IMR-90 (cell line): ENCODE measurements at regions not wholly inside any gene's neighbourhood (a gene's known extent, or its start where the extent isn't known, plus 50 kb on each side); places are given as distances from the start of the nearest gene placed in this dataset.

Experiments
- ATAC-seq: fragments of 200-7000 bp; cut with Tn5 transposase; 2 replicates; pipeline ENCODE4 v1.9.1; 2020; ENCODE audit warnings: low read depth, mild to moderate bottlenecking, moderate library complexity
- BruUV-seq: library from RNA; stranded (reverse); fragments of 400-500 nt; replicated peaks from 2 replicates; lab custom pipeline; 2021; lab: Mats Ljungman, UMichigan
- CTCF ChIA-PET: fragments of 300-600 bp; formaldehyde crosslinking; extraction: SDS; loops from one replicate; lab custom pipeline; 2021; ENCODE audit warnings: antibody characterized with exemption; lab: Yijun Ruan, JAX
- POLR2A ChIA-PET: fragments of 300-600 bp; sonication (Branson Sonifier 250); formaldehyde crosslinking; loops from one replicate; lab custom pipeline; 2022; ENCODE audit warnings: antibody characterized with exemption; ENCODE audit not compliant: unreplicated experiment; lab: Charles Lee
- DNase-seq: peaks from one replicate; pipeline ENCODE4 v3.0.0; 2013
- H2AFZ ChIP-seq: replicated peaks from 2 replicates; pipeline ENCODE3; 2013; ENCODE audit warnings: low read length, mild to moderate bottlenecking; ENCODE audit not compliant: poor library complexity
- H2AK5ac ChIP-seq: 2 replicates; pipeline ENCODE4 v1.6.1; 2013; ENCODE audit warnings: low read depth, low read length, inconsistent platforms
- H2AK9ac ChIP-seq: replicated peaks from 2 replicates; pipeline ENCODE3; 2013; ENCODE audit warnings: mild to moderate bottlenecking, low read depth, low read length, moderate library complexity; ENCODE audit not compliant: poor library complexity
- H2BK120ac ChIP-seq: 2 replicates; pipeline ENCODE4 v1.6.1; 2013; ENCODE audit warnings: low read depth, low read length, inconsistent platforms
- H2BK15ac ChIP-seq: 3 replicates; pipeline ENCODE4 v1.6.1; 2013; ENCODE audit warnings: low read depth, low read length, inconsistent platforms
- H2BK20ac ChIP-seq: 2 replicates; pipeline ENCODE4 v1.6.1; 2013; ENCODE audit warnings: low read depth, mild to moderate bottlenecking, inconsistent platforms, low read length, moderate library complexity
- H2BK5ac ChIP-seq: 2 replicates; pipeline ENCODE4 v1.6.1; 2013; ENCODE audit warnings: mild to moderate bottlenecking, low read depth, low read length, inconsistent platforms; ENCODE audit not compliant: poor library complexity, severe bottlenecking
- H3K14ac ChIP-seq: replicated peaks from 2 replicates; pipeline ENCODE4 v1.6.1; 2013; ENCODE audit warnings: low read depth, low read length, inconsistent platforms
- H3K18ac ChIP-seq: 2 replicates; pipeline ENCODE4 v1.6.1; 2013; ENCODE audit warnings: low read depth, low read length, control low read depth
- H3K23ac ChIP-seq: 2 replicates; pipeline ENCODE4 v1.6.1; 2013; ENCODE audit warnings: low read depth, low read length, inconsistent platforms
- H3K27ac ChIP-seq: 2 replicates; pipeline ENCODE4 v1.5.1; 2013; ENCODE audit warnings: mild to moderate bottlenecking, control low read depth, low read length; ENCODE audit not compliant: insufficient read depth
- H3K27me3 ChIP-seq: 2 replicates; pipeline ENCODE4 v1.6.1; 2013; ENCODE audit warnings: low read length; ENCODE audit not compliant: control insufficient read depth, insufficient read depth
- H3K36me3 ChIP-seq: 2 replicates; pipeline ENCODE4 v1.6.1; 2013; ENCODE audit warnings: low read length, mixed read lengths; ENCODE audit not compliant: control insufficient read depth, insufficient read depth
- H3K4ac ChIP-seq: 2 replicates; pipeline ENCODE4 v1.6.1; 2013; ENCODE audit warnings: low read depth, low read length, inconsistent platforms
- H3K4me1 ChIP-seq: 2 replicates; pipeline ENCODE4 v1.6.1; 2013; ENCODE audit warnings: low read length, mixed read lengths; ENCODE audit not compliant: control insufficient read depth, insufficient read depth
- H3K4me2 ChIP-seq: 2 replicates; pipeline ENCODE4 v1.6.1; 2013; ENCODE audit warnings: low read depth, mild to moderate bottlenecking, control low read depth, low read length, moderate library complexity
- H3K4me3 ChIP-seq: 2 replicates; pipeline ENCODE4 v1.5.1; 2013; ENCODE audit warnings: low read depth, mild to moderate bottlenecking, control low read depth, low read length, moderate library complexity; ENCODE audit not compliant: insufficient read depth
- H3K56ac ChIP-seq: 2 replicates; pipeline ENCODE4 v1.6.1; 2013; ENCODE audit warnings: low read length, inconsistent platforms; ENCODE audit not compliant: insufficient read depth; ENCODE audit errors: extremely low read depth
- H3K79me1 ChIP-seq, 2 experiments: 2 replicates each; pipeline ENCODE4 v1.6.1; 2013; ENCODE audit warnings: low read length in 2 of 2, inconsistent platforms in 1 of 2, low read depth in 1 of 2
- H3K9ac ChIP-seq: 2 replicates; pipeline ENCODE4 v1.6.1; 2013; ENCODE audit warnings: low read depth, low read length, control low read depth
- H3K9me1 ChIP-seq: 2 replicates; pipeline ENCODE4 v1.6.1; 2013; ENCODE audit warnings: low read length, inconsistent platforms; ENCODE audit not compliant: insufficient read depth
- H3K9me3 ChIP-seq: 2 replicates; pipeline ENCODE4 v1.6.1; 2013; ENCODE audit warnings: low read length; ENCODE audit not compliant: control insufficient read depth, insufficient read depth
- H4K20me1 ChIP-seq: 2 replicates; pipeline ENCODE4 v1.6.1; 2013; ENCODE audit warnings: low read length, inconsistent platforms; ENCODE audit not compliant: insufficient read depth
- H4K5ac ChIP-seq: 2 replicates; pipeline ENCODE4 v1.6.1; 2013; ENCODE audit warnings: mild to moderate bottlenecking, low read depth, low read length, control low read depth
- H4K8ac ChIP-seq, 2 experiments: 2 replicates each; pipeline ENCODE4 v1.6.1; 2013; ENCODE audit warnings: low read depth in 2 of 2, low read length in 2 of 2, control low read depth in 1 of 2, inconsistent platforms in 1 of 2
- H4K91ac ChIP-seq: 2 replicates; pipeline ENCODE4 v1.6.1; 2013; ENCODE audit warnings: low read depth, low read length, inconsistent platforms; ENCODE audit not compliant: insufficient read depth
- CEBPB ChIP-seq: IDR thresholded peaks from 2 replicates; pipeline ENCODE4 v1.6.1; 2012; ENCODE audit warnings: low read depth, low read length, improper control_type of control experiment
- MAFK ChIP-seq: IDR thresholded peaks from 2 replicates; pipeline ENCODE4 v1.6.1; 2012; ENCODE audit warnings: low read depth, low read length, improper control_type of control experiment
- WGBS, 2 experiments: methylation state at CpG; one replicate each; pipeline versions ENCODE4 v1.1.5 to v1.1.7; 2013; ENCODE audit warnings: missing lambda C conversion rate in 2 of 2; ENCODE audit not compliant: insufficient read length in 1 of 2; ENCODE audit errors: extremely low coverage in 2 of 2; 5-methylcytosine and 5-hydroxymethylcytosine counted together
- dilution Hi-C: fragments of 300-500 bp; cut with HindIII; formaldehyde crosslinking; loops from one replicate; pipeline ENCODE4 v1.14.3; 2018; ENCODE audit warnings: low sequenced_read_pairs; ENCODE audit not compliant: unreplicated experiment
- in situ Hi-C: fragments of 300-500 bp; cut with MboI; formaldehyde crosslinking; loops from 3 replicates; pipeline ENCODE4 v1.14.3; 2019; ENCODE audit warnings: low sequenced_read_pairs, inconsistent platforms, mixed read lengths
- intact Hi-C: fragments of 100-400 bp; cut with micrococcal nuclease; formaldehyde crosslinking; loops from 2 replicates; pipeline ENCODE4 v1.10.0; 2022
- TF ChIP-seq, protein P1 (sequence below): fragments of 150-350 bp; IDR thresholded peaks from 2 replicates; pipeline ENCODE4 v1.6.1; 2016; ENCODE audit warnings: low read depth, mild to moderate bottlenecking, low read length, moderate library complexity, borderline replicate concordance

DNA sequence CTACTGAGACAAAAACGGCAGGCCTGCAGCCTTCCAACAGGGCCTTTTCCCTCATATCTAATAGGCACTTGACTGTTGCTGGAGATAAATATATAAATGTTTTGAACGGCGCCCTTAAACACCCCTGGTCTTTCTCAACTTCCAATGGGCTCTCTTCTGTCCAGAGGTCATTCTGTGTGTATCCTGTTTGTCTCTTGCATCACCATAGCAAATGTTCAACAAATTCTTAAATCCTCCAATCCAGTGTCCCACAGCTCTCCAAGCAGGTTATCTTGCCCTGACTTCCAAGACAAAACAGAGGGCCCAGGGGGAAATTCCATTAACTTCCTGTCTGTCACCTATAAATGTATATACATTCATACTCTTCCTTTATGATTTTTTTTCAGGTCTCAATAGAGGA lies 62.0 kb downstream of the OR2J2 start:
- dilution Hi-C loops: no loop called here
- no CpG with 5 or more reads among the region's 3 CpGs for WGBS, 2 experiments

More for the DNA sequence above, 62.0 kb downstream of the OR2J2 start:
- H2AFZ ChIP-seq: no peak overlapping the region
- no peak overlapping the region for H2BK20ac ChIP-seq
- no peak overlapping the region for H3K9ac ChIP-seq
- H4K8ac ChIP-seq: no peak overlapping the region
- DNase-seq (no peak), ATAC-seq (no peak)
- intact Hi-C loops (no loop called here), in situ Hi-C loops (no loop called here)
- no peak overlapping the region for H3K4me3 ChIP-seq
- no peak overlapping the region for H3K4me2 ChIP-seq
- BruUV-seq: no TSS peak
- H3K36me3 ChIP-seq: no peaks in the 10 kb centered on the region
- no peaks in the 10 kb centered on the region for H3K9me1 ChIP-seq
- H3K18ac ChIP-seq: no peak overlapping the region
- no peak overlapping the region for H4K5ac ChIP-seq
- peaks cover 10% of the 10 kb centered on the region for H3K9me3 ChIP-seq
- POLR2A ChIA-PET: no interaction called here
- H3K23ac ChIP-seq: no peak overlapping the region
- H3K14ac ChIP-seq: no peak overlapping the region
- H3K56ac ChIP-seq: no peak overlapping the region
- no peak overlapping the region for H2BK5ac ChIP-seq
- H4K91ac ChIP-seq: no peak overlapping the region
- no peak overlapping the region for H3K4ac ChIP-seq
- no peak overlapping the region for H2AK5ac ChIP-seq
- H4K20me1 ChIP-seq: no peaks in the 10 kb centered on the region
- H3K4me1 ChIP-seq: no peaks in the 10 kb centered on the region
- no peak overlapping the region for H2AK9ac ChIP-seq
- TF ChIP-seq CEBPB (no peak), MAFK (no peak)
- TF ChIP-seq, protein P1, sequence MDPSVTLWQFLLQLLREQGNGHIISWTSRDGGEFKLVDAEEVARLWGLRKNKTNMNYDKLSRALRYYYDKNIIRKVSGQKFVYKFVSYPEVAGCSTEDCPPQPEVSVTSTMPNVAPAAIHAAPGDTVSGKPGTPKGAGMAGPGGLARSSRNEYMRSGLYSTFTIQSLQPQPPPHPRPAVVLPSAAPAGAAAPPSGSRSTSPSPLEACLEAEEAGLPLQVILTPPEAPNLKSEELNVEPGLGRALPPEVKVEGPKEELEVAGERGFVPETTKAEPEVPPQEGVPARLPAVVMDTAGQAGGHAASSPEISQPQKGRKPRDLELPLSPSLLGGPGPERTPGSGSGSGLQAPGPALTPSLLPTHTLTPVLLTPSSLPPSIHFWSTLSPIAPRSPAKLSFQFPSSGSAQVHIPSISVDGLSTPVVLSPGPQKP: no peak
- H2BK120ac ChIP-seq: no peak overlapping the region
- H3K79me1 ChIP-seq: no peaks in the 10 kb centered on the region
- no peak overlapping the region for H3K27ac ChIP-seq
- no peak overlapping the region for H2BK15ac ChIP-seq
- CTCF ChIA-PET: no interaction called here
- H3K27me3 ChIP-seq: no peaks in the 10 kb centered on the region
